Sciatic nerve (tissue), 2 donors: ENCODE measurements at regions not wholly inside any gene's neighbourhood (a gene's known extent, or its start where the extent isn't known, plus 50 kb on each side); places are given as distances from the start of the nearest gene placed in this dataset.

Source experiments
- ATAC-seq: fragments of 200-7000 bp; cut with Tn5 transposase; one replicate; pipeline ENCODE4 v1.9.1; 2020; ENCODE audit warnings: mild to moderate bottlenecking, moderate library complexity
- DNase-seq: peaks from one replicate; pipeline ENCODE4 v3.0.0-alpha.2; 2020; ENCODE audit warnings: low spot score
- intact Hi-C: fragments of 100-400 bp; cut with DNase I; formaldehyde crosslinking; loops from one replicate; pipeline ENCODE4 v1.14.2; 2022
- donor health status: DM: no; HTN: no; CAD: no.
- donor health status: DM: no; HTN: no; CAD: no.

DNA sequence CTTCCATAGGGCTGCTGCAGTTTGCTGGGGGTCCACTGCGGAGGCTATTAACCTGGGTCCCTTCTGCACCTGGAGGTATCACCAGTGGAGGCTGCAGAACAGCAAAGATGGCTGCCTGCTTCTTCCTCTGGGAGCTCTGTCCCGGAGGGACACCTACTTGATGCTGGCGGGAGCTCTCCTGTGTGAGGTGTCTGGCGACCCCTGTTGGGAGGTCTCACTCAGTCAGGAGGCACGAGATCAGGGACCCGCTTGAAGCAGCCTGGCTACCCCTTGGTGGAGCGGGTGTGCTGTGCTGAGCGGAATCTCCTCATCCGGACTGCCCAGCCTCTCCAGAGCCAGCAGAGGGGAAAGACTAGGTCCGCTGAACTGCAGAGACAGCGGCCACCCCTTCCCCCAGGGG, 56.0 kb upstream of the CTXND1 start:
- DNase-seq, result no peak
- intact Hi-C loops, result no loop called here
- ATAC-seq, result no peak

DNA sequence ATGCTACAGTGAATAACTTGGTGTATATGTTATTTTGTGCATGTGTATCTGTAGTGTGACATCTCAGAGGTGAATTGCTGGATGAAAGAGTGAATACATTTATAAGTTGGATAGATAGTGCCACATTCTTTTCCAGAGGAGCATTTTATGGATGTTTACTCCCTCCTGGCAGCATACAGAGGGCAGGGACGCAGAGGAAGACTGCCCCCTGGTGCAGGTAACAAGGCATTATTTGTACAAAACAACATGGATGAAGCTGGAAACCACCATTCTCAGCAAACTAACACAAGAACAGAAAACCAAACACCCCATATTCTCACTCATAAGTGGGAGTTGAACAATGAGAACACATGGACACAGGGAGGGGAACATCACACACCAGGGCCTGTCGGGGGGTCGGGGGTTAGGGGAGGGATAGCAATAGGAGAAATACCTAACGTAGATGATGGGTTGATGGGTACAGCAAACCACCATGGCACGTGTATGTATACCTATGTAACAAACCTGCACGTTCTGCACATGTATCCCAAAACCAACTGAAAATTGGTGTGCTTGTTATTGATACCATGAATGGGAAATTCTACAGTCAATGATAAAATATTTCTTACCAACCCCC, 57.9 kb upstream of the CTXND1 start:
- no peak for DNase-seq
- intact Hi-C loops, result no loop called here
- ATAC-seq, result no peak

DNA sequence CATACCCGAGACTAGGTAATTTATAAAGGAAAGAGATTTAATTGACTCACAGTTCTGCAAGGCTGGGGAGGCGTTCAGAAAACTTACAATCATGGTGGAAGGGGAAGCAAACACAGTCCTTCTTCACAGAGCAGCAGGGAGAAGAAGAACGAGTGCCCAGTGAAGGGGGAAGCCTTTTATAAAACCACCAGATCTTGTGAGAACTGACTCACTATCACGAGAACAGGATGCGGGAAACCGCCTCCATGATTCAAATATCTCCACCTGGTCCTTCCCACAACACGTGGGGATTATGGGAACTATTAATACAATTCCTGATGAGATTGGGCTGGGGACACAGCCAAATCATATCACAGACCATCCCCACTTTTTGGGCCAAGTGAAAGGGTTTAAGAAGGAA, 58.8 kb upstream of the CTXND1 start:
- DNase-seq (no peak), ATAC-seq (no peak)
- intact Hi-C loops, result no loop called here

GRCh38 chr15:80315289-80315987, 63.4 kb upstream of the CTXND1 start:
- ATAC-seq, result no peak
- intact Hi-C loops, result no loop called here
- no peak for DNase-seq

GRCh38 chr15:80317389-80318182, 65.6 kb upstream of the CTXND1 start:
- intact Hi-C loops, result no loop called here
- ATAC-seq, result peak; percentile 70
- no peak for DNase-seq

GRCh38 chr15:80321853-80322252, 69.8 kb upstream of the CTXND1 start:
- ATAC-seq (no peak), DNase-seq (no peak)
- intact Hi-C loops, result no loop called here

GRCh38 chr15:80323285-80323684, 71.3 kb upstream of the CTXND1 start:
- intact Hi-C loops, result no loop called here
- ATAC-seq (no peak), DNase-seq (no peak)

DNA sequence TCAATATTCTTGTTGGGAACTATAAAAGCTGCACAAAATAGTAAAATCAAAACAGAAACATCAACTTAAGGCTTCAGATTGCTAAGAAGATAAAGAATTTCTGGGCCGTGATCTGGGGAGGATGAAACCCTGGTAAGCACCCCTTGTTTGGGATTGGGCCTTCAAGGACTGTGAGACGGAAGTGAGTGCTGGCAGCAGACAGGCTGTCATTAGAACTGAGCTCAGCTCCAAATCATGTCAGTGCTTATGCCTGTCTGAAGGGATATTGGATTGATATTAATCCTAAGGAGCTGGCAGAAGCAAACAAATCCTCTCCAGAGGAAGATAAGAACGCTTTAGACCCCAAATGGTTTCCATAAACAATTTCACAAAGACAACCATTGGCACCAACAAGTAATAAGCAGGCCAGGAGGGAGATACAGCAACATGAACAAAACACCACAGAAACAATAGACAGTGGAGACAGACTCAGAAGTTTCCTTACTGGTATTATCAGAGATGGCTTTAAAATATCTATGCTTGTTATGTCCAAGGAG, 72.6 kb upstream of the CTXND1 start:
- no peak for ATAC-seq
- intact Hi-C loops, result no loop called here
- DNase-seq, result no peak

- no peak for ATAC-seq
- intact Hi-C loops, result no loop called here
- DNase-seq, result no peak
These were observed 73.2 kb upstream of the CTXND1 start for GRCh38 chr15:80325206-80325605.

- ATAC-seq (no peak), DNase-seq (no peak)
- intact Hi-C loops, result no loop called here
These were observed 74.3 kb upstream of the CTXND1 start for GRCh38 chr15:80326270-80326669.

GRCh38 chr15:80328496-80328895, 75.7 kb upstream of the ARNT2 start:
- no peak for ATAC-seq
- intact Hi-C loops, result no loop called here
- DNase-seq, result no peak

- no peak for ATAC-seq
These were observed 72.2 kb upstream of the ARNT2 start for GRCh38 chr15:80331886-80332406.

GRCh38 chr15:80333261-80333660, 70.9 kb upstream of the ARNT2 start:
- ATAC-seq, result no peak
- DNase-seq, result no peak
- intact Hi-C loops, result no loop called here

More at GRCh38 chr15:80331886-80332406, 72.2 kb upstream of the ARNT2 start:
- intact Hi-C loops, result no loop called here
- DNase-seq, result no peak

GRCh38 chr15:80334521-80334920, 69.7 kb upstream of the ARNT2 start:
- ATAC-seq (no peak), DNase-seq (no peak)
- intact Hi-C loops, result no loop called here

- no peak for DNase-seq
- intact Hi-C loops, result no loop called here
- no peak for ATAC-seq
These were observed 64.6 kb upstream of the ARNT2 start for GRCh38 chr15:80339601-80340000.

DNA sequence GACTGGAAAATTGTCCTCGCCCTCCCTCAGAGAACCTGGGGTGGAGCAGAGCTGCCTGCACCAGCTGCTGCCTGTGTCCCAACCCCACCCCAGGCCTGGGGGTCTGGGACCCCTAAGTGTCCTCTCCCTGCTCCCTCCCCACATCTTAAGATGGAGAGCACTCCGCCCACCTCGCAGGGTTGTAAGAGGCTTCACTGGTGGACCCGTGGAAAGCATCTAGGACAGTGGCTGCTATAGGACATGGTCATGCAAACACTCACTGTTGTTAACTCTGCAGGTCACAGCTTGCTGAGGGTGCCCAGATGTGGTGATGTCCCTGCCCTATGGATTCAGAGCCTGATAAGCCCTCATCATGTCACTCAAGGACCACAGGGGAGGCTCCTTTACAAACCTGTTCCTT, 62.0 kb upstream of the ARNT2 start:
- DNase-seq (no peak), ATAC-seq (no peak)
- intact Hi-C loops, result no loop called here

GRCh38 chr15:80343554-80343992, 60.6 kb upstream of the ARNT2 start:
- ATAC-seq (no peak), DNase-seq (no peak)
- intact Hi-C loops, result no loop called here

DNA sequence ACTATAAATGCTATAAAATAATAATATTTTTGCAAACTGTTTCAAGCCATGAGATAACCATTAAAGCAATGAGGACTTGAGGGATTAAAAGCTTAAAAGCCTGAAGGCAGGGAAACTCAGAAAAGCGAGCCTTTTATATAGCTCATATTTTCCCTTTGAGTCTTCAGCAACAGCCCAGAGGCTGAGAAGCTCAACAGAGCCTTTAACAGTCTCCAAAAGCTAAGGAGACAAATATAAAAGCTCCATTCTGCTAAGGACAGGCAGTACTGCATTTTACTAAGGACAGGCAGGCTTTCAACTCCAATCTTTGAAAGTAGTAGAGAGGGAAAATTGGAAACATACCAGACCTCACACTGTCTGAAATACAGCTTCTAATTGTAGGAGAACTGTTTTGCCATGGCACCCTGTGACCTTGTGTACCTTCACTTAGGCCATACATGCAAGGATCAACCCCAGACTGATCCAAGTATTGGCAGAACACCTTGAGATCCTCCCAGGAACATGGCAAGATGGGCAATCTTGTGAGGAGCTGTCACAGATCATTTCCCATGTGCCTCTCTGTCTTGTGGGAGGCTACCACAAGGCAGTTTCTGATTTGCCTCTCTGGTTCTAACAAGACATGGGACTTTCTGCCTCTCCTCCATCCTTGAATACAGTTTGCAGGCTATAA, 53.1 kb upstream of the ARNT2 start:
- DNase-seq, result no peak
- no peak for ATAC-seq
- intact Hi-C loops, result no loop called here
